HepG2 (cell line): ENCODE measurements at regions not wholly inside any gene's neighbourhood (a gene's known extent, or its start where the extent isn't known, plus 50 kb on each side); places are given as distances from the start of the nearest gene placed in this dataset.

Experiments
- ATAC-seq: fragments of 200-7000 bp; cut with Tn5 transposase; 3 replicates; pipeline ENCODE4 v1.9.1; 2020; ENCODE audit warnings: mild to moderate bottlenecking, moderate library complexity
- BruUV-seq: library from RNA; stranded (reverse); fragments of 400-500 nt; replicated peaks from 2 replicates; lab custom pipeline; 2021; lab: Mats Ljungman, UMichigan
- CTCF ChIA-PET: fragments of 300-600 bp; formaldehyde crosslinking; extraction: SDS; loops from one replicate; lab custom pipeline; 2021; ENCODE audit warnings: low total read pairs, inconsistent platforms, low intra/inter-chr PET ratio; lab: Yijun Ruan, JAX
- POLR2A ChIA-PET: fragments of 350-600 bp; sonication (Branson Sonifier 250); formaldehyde crosslinking; loops from one replicate; lab custom pipeline; 2020; ENCODE audit warnings: antibody characterized with exemption, inconsistent platforms; lab: Yijun Ruan, JAX
- DNase-seq: peaks from one replicate; pipeline ENCODE4 v3.0.0-alpha.2; 2015; ENCODE audit warnings: low spot score
- FAIRE-seq: peaks from 3 replicates; lab custom pipeline; 2011; peaks lifted over from hg19 to GRCh38; lab: Jason Lieb, UNC
- H2AFZ ChIP-seq: one replicate; pipeline ENCODE4 v1.6.1; 2011; ENCODE audit warnings: low read length, inconsistent platforms
- H3K27ac ChIP-seq: fragments of 300-600 bp; 3 replicates; pipeline ENCODE4 v1.8.0; 2011; ENCODE audit warnings: mixed run types, mild to moderate bottlenecking, mixed read lengths, low read length, inconsistent platforms; ENCODE audit not compliant: insufficient read depth; ENCODE audit errors: extremely low read length
- H3K27me3 ChIP-seq, 2 experiments: fragments of 200-600 bp in 1 of 2; 2 replicates in 1 of 2; 3 replicates in 1 of 2; pipeline versions ENCODE4 v1.6.0 to v1.8.0; 2011; ENCODE audit warnings: low read length in 2 of 2, mild to moderate bottlenecking in 2 of 2, moderate library complexity in 2 of 2, inconsistent platforms in 1 of 2; ENCODE audit not compliant: insufficient read depth in 2 of 2, control insufficient read depth in 1 of 2
- H3K36me3 ChIP-seq, 2 experiments: fragments of 200-600 bp in 1 of 2; replicated peaks in 1 of 2; 2 replicates in 1 of 2; 3 replicates in 1 of 2; pipeline versions ENCODE4 v1.5.1 to v1.8.0; 2011; ENCODE audit warnings: low read length in 2 of 2, inconsistent platforms in 1 of 2; ENCODE audit not compliant: insufficient read depth in 2 of 2, control insufficient read depth in 1 of 2
- H3K4me1 ChIP-seq: 2 replicates; pipeline ENCODE4 v1.5.1; 2012; ENCODE audit warnings: low read length, inconsistent platforms; ENCODE audit not compliant: insufficient read depth
- H3K4me2 ChIP-seq: 2 replicates; pipeline ENCODE4 v1.6.0; 2011; ENCODE audit warnings: low read depth, low read length, inconsistent platforms
- H3K4me3 ChIP-seq, 3 experiments: fragments of 200-600 bp in 1 of 3; sonication (generic), shearing (Covaris generic) in 1 of 3; replicated peaks in 1 of 3; 2 replicates each; pipeline ENCODE4 v1.5.1; 2011 to 2016; ENCODE audit warnings: low read length in 3 of 3, inconsistent platforms in 2 of 3, low read depth in 2 of 3, mild to moderate bottlenecking in 2 of 3, control low read depth in 1 of 3, mixed read lengths in 1 of 3; ENCODE audit not compliant: insufficient read depth in 1 of 3
- H3K79me2 ChIP-seq: one replicate; pipeline ENCODE4 v1.6.1; 2011; ENCODE audit warnings: low read length, inconsistent platforms; ENCODE audit not compliant: insufficient read depth
- H3K9ac ChIP-seq: 2 replicates; pipeline ENCODE4 v1.6.0; 2011; ENCODE audit warnings: mild to moderate bottlenecking, low read depth, low read length, inconsistent platforms; ENCODE audit not compliant: insufficient read depth
- H3K9me3 ChIP-seq: 2 replicates; pipeline ENCODE4 v1.5.1; 2012; ENCODE audit warnings: mild to moderate bottlenecking, low read length
- H4K20me1 ChIP-seq: 2 replicates; pipeline ENCODE4 v1.6.0; 2011; ENCODE audit warnings: inconsistent platforms, mild to moderate bottlenecking, low read length, moderate library complexity; ENCODE audit not compliant: insufficient read depth
- BORCS8-MEF2B ChIP-seq: sonication (generic); formaldehyde crosslinking; IDR thresholded peaks from 2 replicates; pipeline ENCODE4 v1.8.0; 2022; ENCODE audit warnings: mild to moderate bottlenecking, missing genetic modification reagents
- BRD4 ChIP-seq: sonication (generic); formaldehyde crosslinking; IDR thresholded peaks from 2 replicates; pipeline ENCODE4 v1.4.0; 2020; ENCODE audit warnings: missing genetic modification reagents
- CBFB ChIP-seq: sonication (generic); formaldehyde crosslinking; IDR thresholded peaks from 2 replicates; pipeline ENCODE4 v1.4.0; 2020; ENCODE audit warnings: missing genetic modification reagents
- FOXP1 ChIP-seq, 2 experiments: fragments of 450-650 bp in 1 of 2; IDR thresholded peaks; 2 replicates each; pipeline ENCODE4 v1.6.1; 2017 to 2018; ENCODE audit warnings: antibody characterized with exemption in 1 of 2
- KLF6 ChIP-seq: IDR thresholded peaks from 2 replicates; pipeline ENCODE4 v1.8.0; 2016; ENCODE audit warnings: missing biosample characterization, missing genetic modification reagents
- NFIC ChIP-seq: IDR thresholded peaks from 2 replicates; pipeline ENCODE4 v1.6.1; 2012; ENCODE audit warnings: mild to moderate bottlenecking, low read length, inconsistent platforms
- ONECUT2 ChIP-seq: sonication (generic); formaldehyde crosslinking; IDR thresholded peaks from 2 replicates; pipeline ENCODE4 v1.4.0; 2020; ENCODE audit warnings: missing genetic modification reagents
- SNAPC5 ChIP-seq: sonication (generic); formaldehyde crosslinking; IDR thresholded peaks from 2 replicates; pipeline ENCODE4 v1.8.1; 2023; ENCODE audit warnings: mild to moderate bottlenecking, missing genetic modification reagents, borderline replicate concordance
- ZNF501 ChIP-seq: sonication (generic); formaldehyde crosslinking; IDR thresholded peaks from 2 replicates; pipeline ENCODE4 v1.5.1; 2020; ENCODE audit warnings: mild to moderate bottlenecking, moderate library complexity, missing genetic modification reagents
- WGBS: methylation state at CpG from one replicate; pipeline ENCODE4 v1.1.6; 2017; ENCODE audit warnings: low lambda C conversion rate; 5-methylcytosine and 5-hydroxymethylcytosine counted together
- in situ Hi-C: cut with HindIII; loops from 2 replicates; pipeline ENCODE4 v1.10.0; 2017; ENCODE audit warnings: low pct_unique_long_range_greater_than_20kb; ENCODE audit not compliant: extremely low pct_ligation_motif_present
- intact Hi-C: fragments of 100-400 bp; cut with micrococcal nuclease; formaldehyde crosslinking; loops from one replicate; pipeline ENCODE4 v1.10.0; 2022; ENCODE audit not compliant: unreplicated experiment
- TF ChIP-seq, protein P1 (sequence below): sonication (generic); formaldehyde crosslinking; IDR thresholded peaks from 2 replicates; pipeline ENCODE4 v1.4.0; 2020; ENCODE audit warnings: mild to moderate bottlenecking, low read depth, missing genetic modification reagents

DNA sequence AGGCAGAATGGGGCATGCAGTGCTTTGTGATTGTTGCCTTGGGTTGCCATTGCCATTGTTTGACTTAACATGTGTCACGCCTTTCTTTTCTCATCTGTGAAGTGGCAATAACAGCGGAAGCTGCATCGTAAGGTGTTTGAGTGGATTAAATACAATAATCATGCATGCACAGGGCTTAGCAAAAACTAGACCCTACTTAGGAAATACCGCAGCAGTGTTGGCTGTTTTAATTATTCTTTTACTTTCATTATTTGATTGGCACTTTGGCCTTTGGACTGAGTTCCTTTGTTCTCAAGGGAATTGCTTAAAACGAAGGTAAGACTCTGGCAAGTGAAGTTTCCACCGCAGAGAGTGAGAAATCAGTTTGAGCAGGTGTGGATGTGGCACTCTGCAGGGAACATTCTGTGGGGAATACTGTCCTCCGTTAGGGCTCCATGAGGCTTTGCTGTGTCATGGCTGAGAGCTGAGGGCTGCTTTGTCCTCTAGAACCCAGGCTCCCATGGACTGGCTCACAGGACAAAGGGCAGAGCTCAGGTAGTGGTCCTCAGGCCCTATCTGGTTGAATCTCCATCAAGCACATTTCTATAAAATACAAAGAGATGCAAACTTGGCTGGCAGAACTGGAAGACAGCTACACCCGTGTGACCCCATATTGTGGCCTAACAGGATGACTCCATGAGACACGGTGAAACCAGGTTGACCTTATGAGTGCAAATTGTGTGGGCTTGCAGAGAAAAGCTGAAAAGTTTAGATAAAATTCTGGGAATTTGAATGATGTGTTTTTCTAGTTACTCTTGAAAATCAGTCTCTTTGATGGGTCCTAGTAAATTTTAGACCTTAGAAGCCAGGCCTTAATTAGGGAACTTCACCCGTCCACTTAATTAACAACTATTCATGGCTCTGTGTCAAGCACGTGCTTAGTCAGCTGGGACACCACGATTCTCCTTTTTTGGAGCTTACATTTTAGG is 407.2 kb downstream of the KCNRG start:
- Histone ChIP-seq H3K9ac (no peak overlapping the region), H3K9me3 (no peaks in the 10 kb centered on the region), H3K79me2 (no peaks in the 10 kb centered on the region), H4K20me1 (no peaks in the 10 kb centered on the region), H3K4me1 (peaks cover 10% of the 10 kb centered on the region; the same call in 1 of the 2 replicates), H3K27ac (no peak overlapping the region), H3K4me2 (no peak overlapping the region), H2AFZ (no peak overlapping the region), H3K27me3 (no peaks in the 10 kb centered on the region), H3K4me3 (no peak overlapping the region), H3K36me3 (peaks cover 0 to 12% of the 10 kb centered on the region in 2 experiments; a peak in 3 of 5 replicates)
- no peak for ATAC-seq
- no TSS peak for BruUV-seq
- in situ Hi-C loops (no loop called here), intact Hi-C loops (no loop called here)
- ChIA-PET POLR2A (interaction anchor here (1.0 kb wide), 1 partner anchor 99 kb away, joined by 3 read pairs; no protein-coding TSS in a partner anchor), CTCF (no interaction called here)
- DNase-seq: no peak
- TF ChIP-seq SNAPC5 (CRISPR knock-in tag) (no peak), FOXP1 (IDR thresholded peaks at IDR 0.05) (no peak), FOXP1 (CRISPR knock-in tag; IDR thresholded peaks at IDR 0.05) (no peak), BORCS8-MEF2B (CRISPR knock-in tag) (no peak), ZNF501 (no peak), CBFB (CRISPR knock-in tag) (no peak), ONECUT2 (CRISPR knock-in tag) (no peak), NFIC (no peak), BRD4 (CRISPR knock-in tag) (no peak), KLF6 (CRISPR knock-in tag) (no peak)
- TF ChIP-seq, protein P1, sequence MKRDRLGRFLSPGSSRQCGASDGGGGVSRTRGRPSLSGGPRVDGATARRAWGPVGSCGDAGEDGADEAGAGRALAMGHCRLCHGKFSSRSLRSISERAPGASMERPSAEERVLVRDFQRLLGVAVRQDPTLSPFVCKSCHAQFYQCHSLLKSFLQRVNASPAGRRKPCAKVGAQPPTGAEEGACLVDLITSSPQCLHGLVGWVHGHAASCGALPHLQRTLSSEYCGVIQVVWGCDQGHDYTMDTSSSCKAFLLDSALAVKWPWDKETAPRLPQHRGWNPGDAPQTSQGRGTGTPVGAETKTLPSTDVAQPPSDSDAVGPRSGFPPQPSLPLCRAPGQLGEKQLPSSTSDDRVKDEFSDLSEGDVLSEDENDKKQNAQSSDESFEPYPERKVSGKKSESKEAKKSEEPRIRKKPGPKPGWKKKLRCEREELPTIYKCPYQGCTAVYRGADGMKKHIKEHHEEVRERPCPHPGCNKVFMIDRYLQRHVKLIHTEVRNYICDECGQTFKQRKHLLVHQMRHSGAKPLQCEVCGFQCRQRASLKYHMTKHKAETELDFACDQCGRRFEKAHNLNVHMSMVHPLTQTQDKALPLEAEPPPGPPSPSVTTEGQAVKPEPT (CRISPR knock-in tag): no peak
- FAIRE-seq: no peak
- WGBS: 97% methylated on average over 12 of the region's 12 CpGs
